Gastrocnemius medialis (tissue), 4 donors: ENCODE measurements at regions not wholly inside any gene's neighbourhood (a gene's known extent, or its start where the extent isn't known, plus 50 kb on each side); places are given as distances from the start of the nearest gene placed in this dataset.

Source experiments
- POLR2A ChIP-seq, 2 donors: fragments of 450-650 bp; IDR thresholded peaks; one replicate each; pipeline ENCODE4 v1.6.1; 2017; ENCODE audit warnings: antibody characterized with exemption in 2 of 2, mild to moderate bottlenecking in 2 of 2, moderate library complexity in 2 of 2
- TF ChIP-seq, protein P1 (sequence below), 5 experiments: fragments of 450-650 bp in 3 of 5; fragments of 200-600 bp in 2 of 5; sonication (generic) in 2 of 5; IDR thresholded peaks in 4 of 5; conservative IDR thresholded peaks in 1 of 5; 1 replicate in 4 of 5; 2 replicates in 1 of 5; pipeline ENCODE4 v1.5.1; 2016 to 2019; ENCODE audit warnings: antibody characterized with exemption in 5 of 5, mild to moderate bottlenecking in 3 of 5, moderate library complexity in 3 of 5

DNA sequence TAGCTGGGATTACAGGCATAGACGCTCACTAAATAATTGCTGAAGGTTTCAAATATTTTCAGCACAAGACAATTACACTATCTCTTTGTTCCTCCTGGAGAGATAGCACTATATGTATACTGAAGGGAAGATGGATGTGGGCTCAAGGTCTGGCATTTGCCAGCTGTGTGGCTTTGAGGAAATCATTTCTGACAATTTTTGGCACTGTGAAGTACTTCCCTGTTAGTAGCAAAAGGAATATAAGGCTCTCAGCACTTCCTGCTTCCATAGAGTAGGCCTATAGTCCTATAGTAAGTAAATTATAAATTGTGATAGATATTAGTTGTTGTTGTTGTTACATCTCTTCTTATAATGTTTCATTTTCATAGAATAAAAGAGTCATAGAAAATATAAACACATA, 271.1 kb downstream of the SAMD5 start:
- TF ChIP-seq, protein P1, sequence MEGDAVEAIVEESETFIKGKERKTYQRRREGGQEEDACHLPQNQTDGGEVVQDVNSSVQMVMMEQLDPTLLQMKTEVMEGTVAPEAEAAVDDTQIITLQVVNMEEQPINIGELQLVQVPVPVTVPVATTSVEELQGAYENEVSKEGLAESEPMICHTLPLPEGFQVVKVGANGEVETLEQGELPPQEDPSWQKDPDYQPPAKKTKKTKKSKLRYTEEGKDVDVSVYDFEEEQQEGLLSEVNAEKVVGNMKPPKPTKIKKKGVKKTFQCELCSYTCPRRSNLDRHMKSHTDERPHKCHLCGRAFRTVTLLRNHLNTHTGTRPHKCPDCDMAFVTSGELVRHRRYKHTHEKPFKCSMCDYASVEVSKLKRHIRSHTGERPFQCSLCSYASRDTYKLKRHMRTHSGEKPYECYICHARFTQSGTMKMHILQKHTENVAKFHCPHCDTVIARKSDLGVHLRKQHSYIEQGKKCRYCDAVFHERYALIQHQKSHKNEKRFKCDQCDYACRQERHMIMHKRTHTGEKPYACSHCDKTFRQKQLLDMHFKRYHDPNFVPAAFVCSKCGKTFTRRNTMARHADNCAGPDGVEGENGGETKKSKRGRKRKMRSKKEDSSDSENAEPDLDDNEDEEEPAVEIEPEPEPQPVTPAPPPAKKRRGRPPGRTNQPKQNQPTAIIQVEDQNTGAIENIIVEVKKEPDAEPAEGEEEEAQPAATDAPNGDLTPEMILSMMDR (IDR thresholded peaks at IDR 0.05 in 4 of 5, conservative IDR thresholded peaks at IDR 0.05 in 1 of 5) = no peak
- TF ChIP-seq POLR2A (IDR thresholded peaks at IDR 0.05) = no peak
